OCI-LY7 (cell line): ENCODE measurements at regions not wholly inside any gene's neighbourhood (a gene's known extent, or its start where the extent isn't known, plus 50 kb on each side); places are given as distances from the start of the nearest gene placed in this dataset.

Experiments used
- BruUV-seq: library from RNA; stranded (reverse); fragments of 400-500 nt; replicated peaks from 2 replicates; lab custom pipeline; 2021; lab: Mats Ljungman, UMichigan
- CTCF ChIA-PET: fragments of 300-600 bp; sonication (Branson Sonifier 250); formaldehyde crosslinking; loops from one replicate; lab custom pipeline; 2022; ENCODE audit warnings: antibody characterized with exemption; ENCODE audit not compliant: unreplicated experiment; lab: Charles Lee
- POLR2A ChIA-PET: fragments of 300-600 bp; sonication (Branson Sonifier 250); formaldehyde crosslinking; loops from one replicate; lab custom pipeline; 2022; ENCODE audit warnings: antibody characterized with exemption; lab: Charles Lee
- DNase-seq: peaks from one replicate; pipeline ENCODE4 v3.0.0-alpha.2; 2015; ENCODE audit warnings: low spot score
- H2AFZ ChIP-seq: fragments of 200-600 bp; sonication (generic), shearing (Covaris generic); 2 replicates; pipeline ENCODE4 v1.6.1; 2014; ENCODE audit warnings: mild to moderate bottlenecking, antibody characterized with exemption, low read length, moderate library complexity
- H3K27ac ChIP-seq: fragments of 200-600 bp; sonication (generic); 2 replicates; pipeline ENCODE4 v1.5.1; 2014; ENCODE audit warnings: mixed run types, low read depth, mild to moderate bottlenecking, moderate library complexity, low read length, inconsistent platforms; ENCODE audit not compliant: poor library complexity, severe bottlenecking
- H3K36me3 ChIP-seq: fragments of 200-600 bp; sonication (generic); 2 replicates; pipeline ENCODE4 v1.6.1; 2014; ENCODE audit warnings: mild to moderate bottlenecking, antibody characterized with exemption, low read length, moderate library complexity, mixed read lengths; ENCODE audit not compliant: insufficient read depth
- H3K4me1 ChIP-seq: fragments of 200-600 bp; sonication (generic); 2 replicates; pipeline ENCODE4 v1.5.1; 2014; ENCODE audit warnings: mild to moderate bottlenecking, low read length; ENCODE audit not compliant: insufficient read depth, poor library complexity, severe bottlenecking
- H3K4me2 ChIP-seq: fragments of 200-600 bp; sonication (generic); 2 replicates; pipeline ENCODE4 v1.6.1; 2014; ENCODE audit warnings: mild to moderate bottlenecking, low read length
- H3K4me3 ChIP-seq: fragments of 200-600 bp; sonication (generic); 2 replicates; pipeline ENCODE4 v1.5.1; 2014; ENCODE audit warnings: mild to moderate bottlenecking, low read depth, low read length; ENCODE audit not compliant: poor library complexity, severe bottlenecking
- H3K79me2 ChIP-seq: fragments of 200-600 bp; sonication (generic); 2 replicates; pipeline ENCODE4 v1.6.1; 2016; ENCODE audit warnings: low read depth, mild to moderate bottlenecking, low read length, moderate library complexity, mixed read lengths; ENCODE audit not compliant: insufficient read depth
- H3K9me2 ChIP-seq: fragments of 200-600 bp; sonication (generic); 2 replicates; pipeline ENCODE4 v1.6.1; 2016; ENCODE audit warnings: mild to moderate bottlenecking, low read length, mixed read lengths; ENCODE audit not compliant: insufficient read depth
- H3K9me3 ChIP-seq: fragments of 200-600 bp; sonication (generic); 2 replicates; pipeline ENCODE4 v1.6.1; 2014; ENCODE audit warnings: mild to moderate bottlenecking, mixed run types, low read length, mixed read lengths
- H4K20me1 ChIP-seq: fragments of 200-600 bp; sonication (generic); 2 replicates; pipeline ENCODE4 v1.6.1; 2014; ENCODE audit warnings: mild to moderate bottlenecking, antibody characterized with exemption, low read length, moderate library complexity, mixed read lengths; ENCODE audit not compliant: insufficient read depth
- CTCF ChIP-seq: fragments of 200-600 bp; sonication (generic); conservative IDR thresholded peaks from 2 replicates; pipeline ENCODE4 v1.5.1; 2014; ENCODE audit warnings: mild to moderate bottlenecking, antibody characterized with exemption, low read length, moderate library complexity, mixed read lengths
- EZH2phosphoT487 ChIP-seq: fragments of 200-600 bp; sonication (generic); IDR thresholded peaks from 2 replicates; pipeline ENCODE4 v1.6.1; 2018; ENCODE audit warnings: low read depth, borderline replicate concordance, mild to moderate bottlenecking, mixed run types, antibody characterized with exemption, low read length, moderate library complexity, mixed read lengths
- intact Hi-C: fragments of 100-400 bp; cut with micrococcal nuclease; formaldehyde crosslinking; loops from one replicate; pipeline ENCODE4 v1.10.0; 2022; ENCODE audit not compliant: unreplicated experiment

DNA sequence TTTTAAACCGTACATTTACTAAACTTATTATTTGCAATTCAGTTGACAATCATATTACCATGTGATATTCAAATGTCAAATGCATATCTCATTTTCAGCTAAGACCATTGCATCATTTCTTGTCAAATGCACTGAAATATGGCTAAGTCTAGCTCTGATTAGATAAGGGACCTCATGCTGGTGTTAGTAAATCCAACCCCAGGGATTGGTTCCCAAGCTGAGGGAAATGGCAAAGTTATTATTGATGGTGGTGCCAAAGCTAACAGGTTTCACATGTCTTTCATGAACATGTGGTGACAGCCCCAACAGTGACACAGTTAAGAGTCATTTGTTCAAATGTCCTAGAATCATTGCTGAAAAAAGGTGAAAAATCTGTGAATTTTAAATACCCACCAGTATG is 641.1 kb downstream of the MECOM start:
- Histone ChIP-seq H3K4me2 (no peak overlapping the region), H3K9me2 (no peaks in the 10 kb centered on the region), H2AFZ (no peak overlapping the region), H4K20me1 (no peaks in the 10 kb centered on the region), H3K36me3 (no peaks in the 10 kb centered on the region), H3K79me2 (no peaks in the 10 kb centered on the region), H3K27ac (no peak overlapping the region), H3K9me3 (no peaks in the 10 kb centered on the region), H3K4me1 (no peaks in the 10 kb centered on the region), H3K4me3 (no peak overlapping the region)
- ChIA-PET CTCF (no interaction called here), POLR2A (no interaction called here)
- BruUV-seq = no TSS peak
- intact Hi-C loops = no loop called here
- TF ChIP-seq CTCF = no peak
- TF ChIP-seq EZH2phosphoT487 = no peak
- no peak for DNase-seq

- Histone ChIP-seq H2AFZ (no peak overlapping the region), H3K4me1 (no peaks in the 10 kb centered on the region), H3K36me3 (no peaks in the 10 kb centered on the region), H3K4me2 (no peak overlapping the region), H4K20me1 (no peaks in the 10 kb centered on the region), H3K79me2 (no peaks in the 10 kb centered on the region), H3K27ac (no peak overlapping the region), H3K9me2 (no peaks in the 10 kb centered on the region), H3K9me3 (no peaks in the 10 kb centered on the region), H3K4me3 (no peak overlapping the region)
- ChIA-PET POLR2A (interaction anchor here (1.3 kb wide), 1 partner anchor 11 kb away, joined by 4 read pairs; no protein-coding TSS in a partner anchor), CTCF (no interaction called here)
- DNase-seq = no peak
- no TSS peak for BruUV-seq
- TF ChIP-seq EZH2phosphoT487 (no peak), CTCF (no peak)
- intact Hi-C loops = no loop called here
Measured at GRCh38 chr3:169020371-169020770, 643.1 kb downstream of the MECOM start.

DNA sequence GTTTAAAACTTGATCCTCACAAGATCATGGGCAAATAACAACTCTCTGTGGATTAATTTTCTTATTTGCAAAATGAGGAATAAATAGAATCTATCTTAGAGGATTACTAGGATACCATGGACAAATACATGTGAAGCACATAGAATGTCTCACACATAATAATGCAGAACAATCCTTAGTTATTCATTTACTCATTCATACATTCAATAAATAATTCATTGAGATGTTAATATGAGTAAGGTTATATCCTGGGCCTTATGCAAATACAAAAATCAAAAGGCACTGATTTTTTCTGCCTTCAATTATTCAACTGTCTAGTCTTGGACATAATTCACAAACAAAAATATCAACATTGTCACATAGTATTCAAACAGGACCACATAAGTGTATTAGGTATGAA is 654.1 kb downstream of the MECOM start:
- ChIA-PET POLR2A (interaction anchor here (1.2 to 1.3 kb wide), 2 partner anchors 9 to 12 kb away, joined by 4 to 8 read pairs; no protein-coding TSS in a partner anchor), CTCF (no interaction called here)
- TF ChIP-seq EZH2phosphoT487 (no peak), CTCF (no peak)

More for the DNA sequence above, 654.1 kb downstream of the MECOM start:
- no peaks in the 10 kb centered on the region for H3K9me3 ChIP-seq
- no peaks in the 10 kb centered on the region for H3K79me2 ChIP-seq
- H3K4me1 ChIP-seq = no peaks in the 10 kb centered on the region
- no peak overlapping the region for H3K27ac ChIP-seq
- no peak for DNase-seq
- intact Hi-C loops = no loop called here
- no peaks in the 10 kb centered on the region for H3K36me3 ChIP-seq
- H3K9me2 ChIP-seq = no peaks in the 10 kb centered on the region
- no TSS peak for BruUV-seq
- no peak overlapping the region for H3K4me2 ChIP-seq
- no peaks in the 10 kb centered on the region for H4K20me1 ChIP-seq
- H2AFZ ChIP-seq = no peak overlapping the region
- no peak overlapping the region for H3K4me3 ChIP-seq
